GM12878 (cell line): ENCODE measurements at regions not wholly inside any gene's neighbourhood (a gene's known extent, or its start where the extent isn't known, plus 50 kb on each side); places are given as distances from the start of the nearest gene placed in this dataset.

ENCODE experiments used
- ATAC-seq: fragments of 200-7000 bp; cut with Tn5 transposase; 3 replicates; pipeline ENCODE4 v1.9.1; 2020; ENCODE audit warnings: mild to moderate bottlenecking, moderate library complexity
- BruUV-seq: library from RNA; stranded (reverse); fragments of 400-500 nt; replicated peaks from 2 replicates; lab custom pipeline; 2021; lab: Mats Ljungman, UMichigan
- CTCF ChIA-PET: fragments of 300-600 bp; sonication (Branson Sonifier 250); formaldehyde crosslinking; extraction: SDS; loops from one replicate; lab custom pipeline; 2021; ENCODE audit warnings: inconsistent platforms; lab: Yijun Ruan, JAX
- POLR2A ChIA-PET: fragments of 350-600 bp; formaldehyde crosslinking; extraction: SDS; loops from one replicate; lab custom pipeline; 2021; ENCODE audit warnings: inconsistent platforms; lab: Charles Lee
- RAD21 ChIA-PET: fragments of 300-600 bp; sonication (Branson Sonifier 250); formaldehyde crosslinking; loops from one replicate; lab custom pipeline; 2023; ENCODE audit warnings: antibody characterized with exemption; ENCODE audit not compliant: unreplicated experiment; lab: Charles Lee
- SMC1A ChIA-PET: fragments of 300-600 bp; sonication (Branson Sonifier 250); formaldehyde crosslinking; loops from one replicate; lab custom pipeline; 2023; ENCODE audit not compliant: unreplicated experiment, uncharacterized antibody; lab: Charles Lee
- DNase-seq: peaks from one replicate; pipeline ENCODE4 v3.0.0-alpha.2; 2011; ENCODE audit warnings: low read depth, low spot score
- FAIRE-seq: peaks from 3 replicates; lab custom pipeline; 2011; peaks lifted over from hg19 to GRCh38; lab: Jason Lieb, UNC
- H2AFZ ChIP-seq: 2 replicates; pipeline ENCODE4 v1.6.0; 2011; ENCODE audit warnings: low read depth, low read length, control low read depth; ENCODE audit not compliant: control insufficient read depth
- H3K27ac ChIP-seq: 2 replicates; pipeline ENCODE4 v1.5.1; 2011; ENCODE audit warnings: control low read depth; ENCODE audit not compliant: control insufficient read depth, insufficient read depth
- H3K27me3 ChIP-seq, 2 experiments: replicated peaks in 1 of 2; 2 replicates each; pipeline versions ENCODE4 v1.6.0 to v1.6.1; 2011; ENCODE audit warnings: low read length in 1 of 2; ENCODE audit not compliant: control insufficient read depth in 2 of 2, insufficient read depth in 2 of 2
- H3K36me3 ChIP-seq, 2 experiments: 2 replicates each; pipeline ENCODE4 v1.5.1; 2011; ENCODE audit warnings: low read length in 1 of 2; ENCODE audit not compliant: control insufficient read depth in 2 of 2, insufficient read depth in 2 of 2
- H3K4me1 ChIP-seq: 2 replicates; pipeline ENCODE4 v1.6.1; 2011; ENCODE audit warnings: mild to moderate bottlenecking, low read length, moderate library complexity, mixed read lengths; ENCODE audit not compliant: control insufficient read depth, insufficient read depth
- H3K4me2 ChIP-seq: 2 replicates; pipeline ENCODE4 v1.6.0; 2011; ENCODE audit warnings: control low read depth; ENCODE audit not compliant: control insufficient read depth, insufficient read depth
- H3K4me3 ChIP-seq: fragments of 200-600 bp; sonication (generic); 2 replicates; pipeline ENCODE4 v1.5.1; 2016
- H3K79me2 ChIP-seq: 2 replicates; pipeline ENCODE4 v1.6.0; 2011; ENCODE audit warnings: low read length; ENCODE audit not compliant: control insufficient read depth, insufficient read depth
- H3K9ac ChIP-seq: 2 replicates; pipeline ENCODE4 v1.8.0; 2011; ENCODE audit warnings: low read length, control low read depth, mixed read lengths; ENCODE audit not compliant: control insufficient read depth, insufficient read depth
- H3K9me3 ChIP-seq: replicated peaks from 3 replicates; pipeline ENCODE4 v1.5.1; 2011; ENCODE audit warnings: mild to moderate bottlenecking, low read length; ENCODE audit not compliant: control insufficient read depth, insufficient read depth
- H4K20me1 ChIP-seq: 2 replicates; pipeline ENCODE4 v1.6.0; 2011; ENCODE audit not compliant: control insufficient read depth, insufficient read depth
- BHLHE40 ChIP-seq, 2 experiments: fragments of 450-650 bp in 1 of 2; IDR thresholded peaks; 2 replicates each; pipeline ENCODE4 v1.6.1; 2011 to 2017; ENCODE audit warnings: low read depth in 2 of 2, borderline replicate concordance in 1 of 2, improper control_type of control experiment in 1 of 2, low read length in 1 of 2, mild to moderate bottlenecking in 1 of 2
- CBFB ChIP-seq: IDR thresholded peaks from 2 replicates; pipeline ENCODE4 v1.6.1; 2016; ENCODE audit warnings: antibody characterized with exemption, low read depth
- CREB1 ChIP-seq: IDR thresholded peaks from 2 replicates; pipeline ENCODE4 v1.6.1; 2012; ENCODE audit warnings: low read depth, mild to moderate bottlenecking, inconsistent platforms
- HCFC1 ChIP-seq: fragments of 150-350 bp; IDR thresholded peaks from 2 replicates; pipeline ENCODE4 v1.6.1; 2014; ENCODE audit warnings: low read length
- JUND ChIP-seq: IDR thresholded peaks from 2 replicates; pipeline ENCODE4 v1.6.1; 2012; ENCODE audit warnings: low read depth, mild to moderate bottlenecking, low read length, improper control_type of control experiment, moderate library complexity
- MLLT1 ChIP-seq: fragments of 450-650 bp; IDR thresholded peaks from 2 replicates; pipeline ENCODE4 v1.6.1; 2016; ENCODE audit warnings: mild to moderate bottlenecking
- MTA2 ChIP-seq: fragments of 450-650 bp; IDR thresholded peaks from 2 replicates; pipeline ENCODE4 v1.6.1; 2016; ENCODE audit warnings: low read depth, mild to moderate bottlenecking, moderate library complexity
- MXI1 ChIP-seq: fragments of 150-350 bp; IDR thresholded peaks from 2 replicates; pipeline ENCODE4 v1.6.1; 2011; ENCODE audit warnings: low read depth, mild to moderate bottlenecking, inconsistent platforms, low read length, improper control_type of control experiment
- PRDM15 ChIP-seq: fragments of 450-650 bp; formaldehyde crosslinking; IDR thresholded peaks from 2 replicates; pipeline ENCODE4 v1.4.0; 2020; ENCODE audit warnings: mild to moderate bottlenecking, moderate library complexity
- SMAD1 ChIP-seq: fragments of 450-650 bp; IDR thresholded peaks from 2 replicates; pipeline ENCODE4 v1.6.1; 2018; ENCODE audit warnings: mild to moderate bottlenecking, low read depth; ENCODE audit not compliant: partially characterized antibody
- SMC3 ChIP-seq: IDR thresholded peaks from 2 replicates; pipeline ENCODE4 v1.6.1; 2011; ENCODE audit warnings: low read length, improper control_type of control experiment, borderline replicate concordance
- USF2 ChIP-seq: IDR thresholded peaks from 2 replicates; pipeline ENCODE4 v1.6.1; 2011; ENCODE audit warnings: low read depth, low read length, improper control_type of control experiment, borderline replicate concordance
- ZBTB40 ChIP-seq: fragments of 450-650 bp; IDR thresholded peaks from 2 replicates; pipeline ENCODE4 v1.6.1; 2016; ENCODE audit warnings: mild to moderate bottlenecking, moderate library complexity, borderline replicate concordance
- WGBS: methylation state at CpG from one replicate; pipeline ENCODE4 v1.1.6; 2016; ENCODE audit warnings: low lambda C conversion rate; ENCODE audit not compliant: insufficient replicate concordance, insufficient coverage; ENCODE audit errors: missing lambda C conversion rate; 5-methylcytosine and 5-hydroxymethylcytosine counted together
- in situ Hi-C: fragments of 300-500 bp; cut with MboI; formaldehyde crosslinking; loops from 9 replicates; pipeline ENCODE4 v1.14.3; 2018; ENCODE audit warnings: mixed read lengths
- intact Hi-C: fragments of 100-400 bp; cut with micrococcal nuclease; formaldehyde crosslinking; loops from one replicate; pipeline ENCODE4 v1.14.2; 2022; ENCODE audit not compliant: unreplicated experiment

GRCh38 chr3:157930000-157930780, 176.0 kb downstream of the SHOX2 start:
- ChIA-PET CTCF (interaction anchor here (1.0 to 1.3 kb wide), 2 partner anchors 8 to 502 kb away, joined by 3 read pairs; no protein-coding TSS in a partner anchor), RAD21 (no interaction called here), POLR2A (no interaction called here), SMC1A (interaction anchor here (0.6 to 1.3 kb wide), 5 partner anchors 15 to 631 kb away, joined by 3 to 4 read pairs (median 3); no protein-coding TSS in a partner anchor)
- DNase-seq (no peak), FAIRE-seq (no peak), ATAC-seq (no peak; the same call in 2 of the 3 replicates)
- no TSS peak for BruUV-seq
- in situ Hi-C loops (no loop called here), intact Hi-C loops (no loop called here)
- no peak overlapping the region for H3K27ac ChIP-seq
- H3K4me2 ChIP-seq, result no peak overlapping the region
- WGBS, result 57% methylated on average over 4 of the region's 4 CpGs
- H4K20me1 ChIP-seq, result no peaks in the 10 kb centered on the region
- H3K79me2 ChIP-seq, result no peaks in the 10 kb centered on the region
- H3K4me3 ChIP-seq, result no peak overlapping the region
- H3K27me3 ChIP-seq, result no peaks in the 10 kb centered on the region
- no peaks in the 10 kb centered on the region for H3K9me3 ChIP-seq
- H2AFZ ChIP-seq, result no peak overlapping the region
- H3K9ac ChIP-seq, result no peak overlapping the region
- H3K36me3 ChIP-seq, result no peaks in the 10 kb centered on the region
- no peaks in the 10 kb centered on the region for H3K4me1 ChIP-seq
- TF ChIP-seq PRDM15 (CRISPR knock-in tag) (no peak), ZBTB40 (no peak), BHLHE40 (IDR thresholded peaks at IDR 0.05; ENCODE audit: borderline replicate concordance in 1 of 2, low read depth in 2 of 2, low read length in 1 of 2) (no peak), MTA2 (no peak), HCFC1 (no peak), SMAD1 (no peak), CREB1 (no peak), JUND (no peak), USF2 (no peak), SMC3 (no peak), MLLT1 (no peak), CBFB (no peak), MXI1 (no peak)
